HL-60 (cell line): ENCODE measurements at regions not wholly inside any gene's neighbourhood (a gene's known extent, or its start where the extent isn't known, plus 50 kb on each side); places are given as distances from the start of the nearest gene placed in this dataset.
"Not testable (repeated sequence)": the region's sequence is repeated elsewhere in the genome, so short reads cannot be mapped to it uniquely, and the experiment has no call there.

Source experiments
- DNase-seq, 2 experiments: peaks; one replicate each; pipeline ENCODE4 v3.0.0-alpha.2; 2010 to 2020; ENCODE audit warnings: low read depth in 1 of 2, low spot score in 1 of 2
- H3K27ac ChIP-seq: fragments of 250-450 bp; sonication (Bioruptor Pico); replicated peaks from 2 replicates; pipeline ENCODE4 v1.5.1; 2020; ENCODE audit warnings: mild to moderate bottlenecking, moderate library complexity
- H3K27me3 ChIP-seq: fragments of 250-450 bp; sonication (Bioruptor Pico); 2 replicates; pipeline ENCODE4 v1.5.1; 2021; ENCODE audit warnings: mild to moderate bottlenecking, moderate library complexity; ENCODE audit not compliant: insufficient read depth, poor library complexity, severe bottlenecking
- H3K4me3 ChIP-seq: replicated peaks from 2 replicates; pipeline ENCODE4 v1.5.1; 2011; ENCODE audit warnings: mild to moderate bottlenecking, control low read depth, low read length; ENCODE audit not compliant: insufficient read depth
- SPI1 ChIP-seq: IDR thresholded peaks from 2 replicates; pipeline ENCODE4 v1.6.1; 2012; ENCODE audit warnings: low read depth, mild to moderate bottlenecking, borderline replicate concordance

GRCh38 chr9:63813391-63814021 is 1471.5 kb downstream of the FOXD4L5 start:
- peak overlapping the region; percentile 27 for H3K4me3 ChIP-seq
- DNase-seq, result not testable (repeated sequence)

GRCh38 chr9:63812822-63813221 is 1472.2 kb downstream of the FOXD4L5 start:
- not testable (repeated sequence) for H3K4me3 ChIP-seq, DNase-seq, H3K27me3 ChIP-seq, H3K27ac ChIP-seq

More at GRCh38 chr9:63813391-63814021, 1471.5 kb downstream of the FOXD4L5 start:
- H3K27ac ChIP-seq, H3K27me3 ChIP-seq: not testable (repeated sequence)

DNA sequence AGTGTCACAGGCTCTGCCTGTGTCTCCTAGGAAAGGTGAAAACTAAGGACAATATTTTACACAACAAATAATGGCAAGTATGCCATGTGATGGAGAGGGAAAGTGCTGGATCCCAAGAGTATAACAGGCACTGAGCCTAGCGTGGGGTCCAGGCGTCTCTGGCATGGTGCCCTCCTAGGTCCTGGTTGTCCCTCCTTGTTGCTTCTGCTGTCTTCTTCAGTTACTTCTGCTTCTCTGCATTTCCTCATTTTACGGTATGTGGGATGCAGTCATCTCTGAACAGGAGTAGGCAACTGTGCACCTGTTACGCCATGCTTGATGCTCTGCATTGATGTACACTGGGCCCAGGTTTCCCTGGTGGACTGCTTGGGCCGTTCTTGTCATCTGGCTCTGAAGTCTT is 1480.8 kb downstream of the FOXD4L5 start:
- not testable (repeated sequence) for H3K4me3 ChIP-seq, H3K27me3 ChIP-seq, H3K27ac ChIP-seq, DNase-seq
- TF ChIP-seq SPI1, result peak; percentile 33; the same call in 1 of the 2 replicates

DNA sequence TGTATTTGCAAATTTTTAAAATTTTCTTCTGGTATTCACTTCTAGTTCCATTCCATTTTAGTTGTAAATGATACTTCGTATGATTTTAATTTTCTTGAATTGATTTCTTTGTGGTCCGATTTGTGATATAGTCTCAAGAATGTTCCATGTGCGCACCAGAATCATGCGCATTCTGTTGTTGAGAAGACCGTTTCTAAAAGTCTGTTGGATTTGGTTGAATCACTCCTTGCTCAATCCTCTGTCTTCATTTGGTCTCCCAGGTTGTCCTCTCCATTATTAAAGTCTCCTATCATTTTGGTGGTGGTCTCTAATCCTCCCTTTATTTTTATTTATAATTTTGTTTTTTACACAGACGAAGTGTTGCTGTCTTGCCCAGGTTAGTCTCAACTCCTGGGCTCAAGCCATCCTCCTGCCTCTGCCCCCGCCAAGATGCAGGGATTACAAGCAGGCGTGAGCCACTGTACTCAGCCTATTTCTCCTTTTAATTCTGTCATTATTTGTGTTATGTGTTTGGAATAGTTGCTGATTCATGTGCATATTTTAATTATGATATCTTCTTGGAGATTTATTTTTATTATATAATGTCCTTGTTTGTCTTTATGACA is 1490.8 kb downstream of the FOXD4L5 start:
- DNase-seq, H3K27ac ChIP-seq, H3K4me3 ChIP-seq, H3K27me3 ChIP-seq: not testable (repeated sequence)

GRCh38 chr9:63787454-63787853 is 1497.6 kb downstream of the FOXD4L5 start:
- not testable (repeated sequence) for H3K4me3 ChIP-seq, H3K27me3 ChIP-seq, H3K27ac ChIP-seq, DNase-seq

DNA sequence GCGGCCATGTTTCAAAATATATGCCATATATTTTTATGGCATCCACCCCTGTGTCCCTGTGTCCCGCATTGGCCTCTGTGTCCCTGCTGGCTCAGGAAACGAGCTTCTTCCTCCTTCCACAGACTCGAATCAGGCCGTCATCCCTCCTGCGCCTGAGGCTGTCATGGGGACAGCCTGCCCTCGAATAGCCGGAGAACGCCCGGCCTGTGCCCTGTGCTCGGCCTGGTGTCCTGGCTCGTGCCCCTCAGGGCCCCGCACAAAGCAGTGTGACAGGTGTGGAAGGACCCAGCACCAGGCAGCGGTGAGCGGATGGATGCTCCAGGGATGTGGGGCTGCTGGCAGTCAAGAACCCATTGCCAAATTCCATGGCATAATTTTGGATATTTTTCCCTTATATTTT is 1500.0 kb downstream of the FOXD4L5 start:
- not testable (repeated sequence) for H3K27ac ChIP-seq, H3K27me3 ChIP-seq, DNase-seq, H3K4me3 ChIP-seq

DNA sequence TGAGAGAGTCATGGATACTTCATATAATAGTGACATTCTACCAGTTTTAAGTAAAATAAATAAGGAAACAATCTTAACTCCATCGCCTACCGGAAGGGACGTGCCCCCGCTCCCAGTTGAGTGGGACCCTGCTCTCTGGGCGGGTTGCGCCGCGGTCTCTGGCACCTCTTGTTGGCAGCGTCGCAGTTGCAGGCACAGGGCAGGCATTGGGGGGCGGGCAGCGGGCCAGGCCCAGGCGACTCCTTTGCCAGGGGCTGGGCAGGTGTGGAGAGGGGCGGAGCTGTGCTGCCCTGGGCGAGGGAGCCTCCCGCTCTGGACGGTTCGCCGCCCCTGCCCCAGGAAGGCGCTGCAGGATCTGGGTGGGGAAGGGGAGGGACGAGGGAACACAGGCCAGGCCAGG is 1500.6 kb downstream of the FOXD4L5 start:
- not testable (repeated sequence) for H3K27me3 ChIP-seq, H3K27ac ChIP-seq, H3K4me3 ChIP-seq, DNase-seq

GRCh38 chr9:63781817-63782439 is 1503.1 kb downstream of the FOXD4L5 start:
- H3K27ac ChIP-seq, H3K27me3 ChIP-seq, DNase-seq, H3K4me3 ChIP-seq: not testable (repeated sequence)

- not testable (repeated sequence) for H3K4me3 ChIP-seq, H3K27me3 ChIP-seq, H3K27ac ChIP-seq
- DNase-seq, result peak in 1 of 2 experiments; percentile 2
Observed at GRCh38 chr9:63781390-63781789, 1503.6 kb downstream of the FOXD4L5 start.

DNA sequence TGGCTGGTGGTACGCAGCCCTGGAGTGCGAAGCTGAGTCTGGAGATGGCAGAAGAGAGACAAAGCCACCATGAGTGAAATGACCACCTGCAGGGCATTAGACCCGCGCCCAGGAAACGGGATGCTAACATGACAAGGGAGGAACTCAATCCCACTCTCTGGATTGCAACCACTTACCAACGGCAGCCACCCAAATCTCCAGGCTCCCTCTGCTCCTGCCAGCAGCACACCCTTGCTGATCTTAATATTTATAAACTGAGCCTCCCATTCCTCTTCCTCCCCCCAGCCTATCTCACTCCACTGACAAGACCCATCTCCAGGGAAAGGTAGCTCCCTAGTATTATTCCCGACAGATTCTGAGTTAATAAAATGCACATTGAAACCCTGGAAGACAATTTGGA is 1508.8 kb downstream of the FOXD4L5 start:
- H3K27me3 ChIP-seq, DNase-seq, H3K4me3 ChIP-seq, H3K27ac ChIP-seq: not testable (repeated sequence)

DNA sequence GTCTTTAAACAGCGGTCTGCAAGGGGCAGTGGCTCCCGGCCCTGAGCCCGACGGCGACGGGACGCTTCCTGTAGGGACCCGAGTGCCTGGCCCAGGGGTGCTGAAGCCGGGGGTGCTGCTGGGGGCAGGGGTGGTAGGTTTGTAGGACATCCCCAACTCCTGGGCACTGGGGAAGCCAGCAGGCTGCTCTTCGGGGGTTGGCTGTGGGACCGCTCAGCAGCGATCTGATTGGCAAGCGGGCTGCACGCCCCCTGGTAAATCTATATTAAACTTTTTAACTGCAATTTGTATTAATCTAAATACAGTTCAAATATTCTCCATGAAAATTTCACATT is 1510.0 kb downstream of the FOXD4L5 start:
- H3K27me3 ChIP-seq, DNase-seq, H3K4me3 ChIP-seq: not testable (repeated sequence)

DNA sequence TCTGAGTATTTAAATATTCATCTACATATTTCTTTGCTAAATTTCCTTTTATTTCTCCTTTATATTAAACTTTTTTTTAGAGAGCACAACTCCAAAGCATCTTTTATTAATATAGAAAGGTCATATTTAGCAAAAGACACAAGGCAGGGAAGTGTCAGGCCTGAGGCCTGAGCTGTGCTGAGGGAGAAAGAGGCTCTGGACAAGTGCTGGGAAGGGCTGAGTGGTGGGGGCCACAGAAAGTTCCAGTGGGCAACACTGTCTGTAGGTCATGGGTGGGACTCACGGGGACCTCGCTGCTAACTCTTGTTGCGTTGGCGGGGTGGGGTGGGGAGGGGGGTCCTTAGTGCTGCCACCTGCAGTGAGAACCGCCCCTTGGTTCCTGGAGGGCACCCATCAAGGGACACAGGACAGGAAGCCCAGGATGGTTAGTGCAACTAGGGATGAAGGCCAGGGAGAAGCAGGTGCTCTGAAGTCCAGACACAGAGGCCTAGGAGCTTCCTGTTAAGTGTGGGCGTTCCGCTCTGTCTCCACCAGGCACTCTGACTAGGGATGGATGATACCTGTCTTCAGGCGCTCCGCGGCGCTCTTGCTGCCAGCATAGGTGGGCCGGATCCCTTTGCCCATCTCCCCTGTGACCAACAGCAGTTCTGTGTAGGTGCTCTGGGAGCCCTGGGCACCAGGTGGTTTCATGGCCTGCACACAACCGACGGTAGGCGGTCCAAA is 1510.5 kb downstream of the FOXD4L5 start:
- not testable (repeated sequence) for H3K27ac ChIP-seq, H3K27me3 ChIP-seq, H3K4me3 ChIP-seq, DNase-seq

More for the DNA sequence above, 1510.0 kb downstream of the FOXD4L5 start:
- H3K27ac ChIP-seq, result not testable (repeated sequence)

- not testable (repeated sequence) for DNase-seq, H3K27ac ChIP-seq, H3K27me3 ChIP-seq, H3K4me3 ChIP-seq
Observed at GRCh38 chr9:63762230-63762629, 1522.8 kb downstream of the FOXD4L5 start.

GRCh38 chr9:63729021-63729420 is 1556.0 kb downstream of the FOXD4L5 start:
- H3K4me3 ChIP-seq, DNase-seq, H3K27me3 ChIP-seq, H3K27ac ChIP-seq: not testable (repeated sequence)
